A673 (cell line): ENCODE measurements at regions not wholly inside any gene's neighbourhood (a gene's known extent, or its start where the extent isn't known, plus 50 kb on each side); places are given as distances from the start of the nearest gene placed in this dataset.

ENCODE experiments used
- BruUV-seq: library from RNA; stranded (reverse); fragments of 400-500 nt; replicated peaks from 2 replicates; lab custom pipeline; 2021; lab: Mats Ljungman, UMichigan
- CTCF ChIA-PET: fragments of 300-600 bp; sonication (Branson Sonifier 250); formaldehyde crosslinking; loops from one replicate; lab custom pipeline; 2022; ENCODE audit warnings: antibody characterized with exemption; lab: Charles Lee
- POLR2A ChIA-PET: fragments of 300-600 bp; sonication (Branson Sonifier 250); formaldehyde crosslinking; loops from one replicate; lab custom pipeline; 2022; ENCODE audit warnings: antibody characterized with exemption; ENCODE audit not compliant: low non-redundant PET; lab: Charles Lee
- DNase-seq: peaks from one replicate; pipeline ENCODE4 v3.0.0-alpha.2; 2015; ENCODE audit warnings: low spot score
- H3K27ac ChIP-seq: fragments of 200-600 bp; sonication (generic); 2 replicates; pipeline ENCODE4 v1.5.1; 2016; ENCODE audit warnings: mixed run types, low read depth, mild to moderate bottlenecking, mixed read lengths, antibody characterized with exemption, low read length; ENCODE audit not compliant: poor library complexity, severe bottlenecking
- H3K27me3 ChIP-seq: fragments of 200-600 bp; sonication (generic); replicated peaks from 2 replicates; pipeline ENCODE4 v1.6.1; 2017; ENCODE audit warnings: mixed run types, low read depth, mild to moderate bottlenecking, mixed read lengths, antibody characterized with exemption, low read length; ENCODE audit not compliant: insufficient read depth, poor library complexity
- H3K36me3 ChIP-seq: fragments of 200-600 bp; sonication (generic); 2 replicates; pipeline ENCODE4 v1.6.1; 2016; ENCODE audit warnings: mixed run types, mild to moderate bottlenecking, mixed read lengths, antibody characterized with exemption, low read length; ENCODE audit not compliant: insufficient read depth, poor library complexity, severe bottlenecking
- H3K4me1 ChIP-seq: fragments of 200-600 bp; sonication (generic); 2 replicates; pipeline ENCODE4 v1.6.1; 2017; ENCODE audit warnings: mixed run types, mild to moderate bottlenecking, mixed read lengths, antibody characterized with exemption, low read length; ENCODE audit not compliant: insufficient read depth, poor library complexity, severe bottlenecking
- H3K4me3 ChIP-seq: fragments of 200-600 bp; sonication (generic); 2 replicates; pipeline ENCODE4 v1.5.1; 2016; ENCODE audit warnings: low read depth, mixed run types, mild to moderate bottlenecking, mixed read lengths, low read length; ENCODE audit not compliant: poor library complexity, severe bottlenecking
- H3K9me3 ChIP-seq: fragments of 200-600 bp; sonication (generic); 2 replicates; pipeline ENCODE4 v1.6.1; 2016; ENCODE audit warnings: mixed run types, low read depth, mild to moderate bottlenecking, mixed read lengths, antibody characterized with exemption, low read length; ENCODE audit not compliant: poor library complexity, severe bottlenecking
- EZH2 ChIP-seq: fragments of 200-600 bp; sonication (generic); IDR thresholded peaks from 2 replicates; pipeline ENCODE4 v1.6.1; 2017; ENCODE audit warnings: borderline replicate concordance, low read depth, mild to moderate bottlenecking, mixed read lengths, antibody characterized with exemption, low read length; ENCODE audit not compliant: poor library complexity, severe bottlenecking
- intact Hi-C: fragments of 100-400 bp; cut with micrococcal nuclease; formaldehyde crosslinking; loops from one replicate; pipeline ENCODE4 v1.10.0; 2022; ENCODE audit not compliant: unreplicated experiment
- TF ChIP-seq, protein P1 (sequence below): fragments of 300-800, 200-600 bp; sonication (generic); conservative IDR thresholded peaks from 2 replicates; pipeline ENCODE4 v1.5.1; 2017; ENCODE audit warnings: low read depth, mild to moderate bottlenecking, antibody characterized with exemption, low read length, moderate library complexity, mixed read lengths

DNA sequence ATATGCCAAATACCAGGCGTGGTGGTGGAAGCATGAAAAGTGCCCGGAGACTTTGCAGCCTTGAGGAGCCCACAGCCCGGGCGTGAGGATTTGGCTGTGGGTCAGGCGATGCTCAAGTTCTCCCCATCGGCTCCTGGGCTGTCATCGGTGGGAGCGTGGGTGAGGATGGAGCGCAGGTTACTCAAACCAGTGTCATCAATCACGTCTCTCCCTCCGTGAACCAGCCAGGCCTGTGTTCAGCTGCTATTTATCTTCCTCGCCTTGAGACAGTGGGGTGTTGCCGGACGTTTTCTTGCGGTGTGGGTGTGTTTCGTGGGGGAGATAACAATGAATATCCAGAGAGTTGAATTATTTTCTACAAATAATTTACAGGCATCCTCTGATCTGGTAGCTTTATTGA is 317.6 kb downstream of the EIPR1 start:
- BruUV-seq = no TSS peak
- ChIA-PET POLR2A (no interaction called here), CTCF (no interaction called here)
- Histone ChIP-seq H3K27ac (no peak overlapping the region), H3K4me3 (no peak overlapping the region), H3K9me3 (peaks cover 5% of the 10 kb centered on the region), H3K27me3 (no peaks in the 10 kb centered on the region), H3K36me3 (no peaks in the 10 kb centered on the region), H3K4me1 (no peaks in the 10 kb centered on the region)
- intact Hi-C loops = no loop called here
- no peak for DNase-seq
- TF ChIP-seq EZH2 = no peak
- TF ChIP-seq, protein P1, sequence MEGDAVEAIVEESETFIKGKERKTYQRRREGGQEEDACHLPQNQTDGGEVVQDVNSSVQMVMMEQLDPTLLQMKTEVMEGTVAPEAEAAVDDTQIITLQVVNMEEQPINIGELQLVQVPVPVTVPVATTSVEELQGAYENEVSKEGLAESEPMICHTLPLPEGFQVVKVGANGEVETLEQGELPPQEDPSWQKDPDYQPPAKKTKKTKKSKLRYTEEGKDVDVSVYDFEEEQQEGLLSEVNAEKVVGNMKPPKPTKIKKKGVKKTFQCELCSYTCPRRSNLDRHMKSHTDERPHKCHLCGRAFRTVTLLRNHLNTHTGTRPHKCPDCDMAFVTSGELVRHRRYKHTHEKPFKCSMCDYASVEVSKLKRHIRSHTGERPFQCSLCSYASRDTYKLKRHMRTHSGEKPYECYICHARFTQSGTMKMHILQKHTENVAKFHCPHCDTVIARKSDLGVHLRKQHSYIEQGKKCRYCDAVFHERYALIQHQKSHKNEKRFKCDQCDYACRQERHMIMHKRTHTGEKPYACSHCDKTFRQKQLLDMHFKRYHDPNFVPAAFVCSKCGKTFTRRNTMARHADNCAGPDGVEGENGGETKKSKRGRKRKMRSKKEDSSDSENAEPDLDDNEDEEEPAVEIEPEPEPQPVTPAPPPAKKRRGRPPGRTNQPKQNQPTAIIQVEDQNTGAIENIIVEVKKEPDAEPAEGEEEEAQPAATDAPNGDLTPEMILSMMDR = no peak

DNA sequence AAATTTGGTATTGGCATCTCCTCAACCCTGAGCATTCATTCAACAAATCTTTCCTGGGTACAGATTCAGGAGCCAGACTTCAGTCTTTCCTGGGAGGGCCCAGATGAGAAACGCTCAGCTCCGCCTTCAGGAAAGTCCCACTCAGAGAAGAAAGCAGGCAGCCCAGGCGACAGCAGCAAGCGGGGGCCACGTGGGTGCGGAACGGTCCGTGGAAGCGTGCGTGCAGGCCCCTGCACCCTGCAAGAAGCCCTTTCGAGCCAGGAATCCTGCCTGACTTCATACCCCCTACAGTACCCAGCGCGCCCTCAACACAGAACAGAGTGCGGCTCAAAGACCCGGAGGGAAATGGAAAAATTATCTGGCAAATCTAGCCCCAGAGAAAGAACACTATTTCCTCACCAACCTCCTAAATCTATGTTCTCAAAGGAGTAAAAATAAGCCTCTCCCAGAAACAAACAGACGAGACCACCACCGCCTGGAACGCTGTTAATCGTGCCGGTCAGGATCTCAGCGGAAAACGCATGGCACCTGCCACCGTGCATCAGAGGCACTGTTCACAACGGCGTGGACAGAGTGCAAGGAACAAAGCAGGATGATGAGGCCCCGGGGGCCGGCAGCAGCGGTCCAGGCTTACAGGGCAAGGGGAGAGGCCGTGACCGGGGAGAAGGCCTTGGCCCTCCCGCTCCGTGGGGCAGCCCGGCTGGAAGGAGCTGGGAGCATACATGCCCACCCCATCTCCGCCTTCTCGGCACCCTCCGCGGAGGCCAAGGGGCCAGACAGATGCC is 318.3 kb downstream of the EIPR1 start:
- intact Hi-C loops = no loop called here
- no TSS peak for BruUV-seq
- POLR2A ChIA-PET = no interaction called here
- Histone ChIP-seq H3K4me3 (no peak overlapping the region), H3K27ac (no peak overlapping the region), H3K4me1 (no peaks in the 10 kb centered on the region), H3K9me3 (peaks cover 5% of the 10 kb centered on the region), H3K27me3 (no peaks in the 10 kb centered on the region), H3K36me3 (no peaks in the 10 kb centered on the region)
- no peak for DNase-seq
- TF ChIP-seq, protein P1 = no peak
- no peak for TF ChIP-seq EZH2
- CTCF ChIA-PET = no interaction called here

DNA sequence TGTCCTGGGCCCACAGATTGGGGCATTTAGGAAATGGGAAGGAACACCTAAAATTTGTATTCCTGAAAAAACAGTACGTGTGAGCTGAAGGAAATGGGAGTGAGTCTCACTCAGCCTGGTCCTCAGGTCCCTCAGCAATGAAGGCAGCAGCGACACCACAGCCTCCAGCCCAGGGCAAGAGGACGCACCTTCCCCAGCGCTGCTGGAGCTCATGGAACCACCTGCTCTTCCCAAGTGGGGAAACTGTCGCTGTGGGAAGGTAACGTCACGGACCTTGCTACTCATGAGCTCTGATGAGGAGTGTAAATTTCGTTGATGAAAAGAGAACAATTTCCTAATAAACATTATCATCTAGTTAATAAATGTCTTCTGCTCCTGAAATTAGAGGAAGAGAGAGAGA is 323.6 kb downstream of the EIPR1 start:
- intact Hi-C loops = no loop called here
- H3K9me3 ChIP-seq = peaks cover 5% of the 10 kb centered on the region
- H3K36me3 ChIP-seq = no peaks in the 10 kb centered on the region
- H3K4me3 ChIP-seq = no peak overlapping the region
- TF ChIP-seq, protein P1 = no peak
- no peak for TF ChIP-seq EZH2
- no peaks in the 10 kb centered on the region for H3K27me3 ChIP-seq
- DNase-seq = no peak
- POLR2A ChIA-PET = no interaction called here
- CTCF ChIA-PET = no interaction called here
- H3K27ac ChIP-seq = no peak overlapping the region
- no TSS peak for BruUV-seq
- no peaks in the 10 kb centered on the region for H3K4me1 ChIP-seq
